ENCODE measurements at regions not wholly inside any gene's neighbourhood (a gene's known extent, or its start where the extent isn't known, plus 50 kb on each side); places are given as distances from the start of the nearest gene placed in this dataset.

- TF ChIP-seq CTCF (IDR thresholded peaks at IDR 0.05; ENCODE audit: borderline replicate concordance, insufficient read depth, low read depth, low read length) = no peak
- no peak overlapping the region for H3K4me3 ChIP-seq (ENCODE audit: low read depth, low read length)
These were observed 119.5 kb downstream of the TUBA3C start for GRCh38 chr13:19062019-19062646.

GRCh38 chr13:19061278-19061677, 120.3 kb downstream of the TUBA3C start:
- no peak overlapping the region for H3K4me3 ChIP-seq (ENCODE audit: low read depth, low read length)
- TF ChIP-seq CTCF (IDR thresholded peaks at IDR 0.05; ENCODE audit: borderline replicate concordance, insufficient read depth, low read depth, low read length) = no peak

- H3K4me3 ChIP-seq (ENCODE audit: low read depth, low read length) = no peak overlapping the region
- TF ChIP-seq CTCF (IDR thresholded peaks at IDR 0.05; ENCODE audit: borderline replicate concordance, insufficient read depth, low read depth, low read length) = no peak
These were observed 121.2 kb downstream of the TUBA3C start for GRCh38 chr13:19060311-19061002.

- H3K4me3 ChIP-seq (ENCODE audit: low read depth, low read length) = no peak overlapping the region
- no peak for TF ChIP-seq CTCF (IDR thresholded peaks at IDR 0.05; ENCODE audit: borderline replicate concordance, insufficient read depth, low read depth, low read length)
These were observed 122.4 kb downstream of the TUBA3C start for GRCh38 chr13:19059016-19059780.

GRCh38 chr13:19058566-19058965, 123.1 kb downstream of the TUBA3C start:
- H3K4me3 ChIP-seq (ENCODE audit: low read depth, low read length) = no peak overlapping the region
- no peak for TF ChIP-seq CTCF (IDR thresholded peaks at IDR 0.05; ENCODE audit: borderline replicate concordance, insufficient read depth, low read depth, low read length)

GRCh38 chr13:19057588-19058340, 123.9 kb downstream of the TUBA3C start:
- no peak for TF ChIP-seq CTCF (IDR thresholded peaks at IDR 0.05; ENCODE audit: borderline replicate concordance, insufficient read depth, low read depth, low read length)
- no peak overlapping the region for H3K4me3 ChIP-seq (ENCODE audit: low read depth, low read length)

Data from GM12875 (cell line).